GM12878 (cell line): ENCODE measurements at regions not wholly inside any gene's neighbourhood (a gene's known extent, or its start where the extent isn't known, plus 50 kb on each side); places are given as distances from the start of the nearest gene placed in this dataset.

Experiments used
- ATAC-seq: fragments of 200-7000 bp; cut with Tn5 transposase; 3 replicates; pipeline ENCODE4 v1.9.1; 2020; ENCODE audit warnings: mild to moderate bottlenecking, moderate library complexity
- BruUV-seq: library from RNA; stranded (reverse); fragments of 400-500 nt; replicated peaks from 2 replicates; lab custom pipeline; 2021; lab: Mats Ljungman, UMichigan
- CTCF ChIA-PET: fragments of 300-600 bp; sonication (Branson Sonifier 250); formaldehyde crosslinking; extraction: SDS; loops from one replicate; lab custom pipeline; 2021; ENCODE audit warnings: inconsistent platforms; lab: Yijun Ruan, JAX
- POLR2A ChIA-PET: fragments of 350-600 bp; formaldehyde crosslinking; extraction: SDS; loops from one replicate; lab custom pipeline; 2021; ENCODE audit warnings: inconsistent platforms; lab: Charles Lee
- RAD21 ChIA-PET: fragments of 300-600 bp; sonication (Branson Sonifier 250); formaldehyde crosslinking; loops from one replicate; lab custom pipeline; 2023; ENCODE audit warnings: antibody characterized with exemption; ENCODE audit not compliant: unreplicated experiment; lab: Charles Lee
- SMC1A ChIA-PET: fragments of 300-600 bp; sonication (Branson Sonifier 250); formaldehyde crosslinking; loops from one replicate; lab custom pipeline; 2023; ENCODE audit not compliant: unreplicated experiment, uncharacterized antibody; lab: Charles Lee
- DNase-seq: peaks from one replicate; pipeline ENCODE4 v3.0.0-alpha.2; 2011; ENCODE audit warnings: low read depth, low spot score
- FAIRE-seq: peaks from 3 replicates; lab custom pipeline; 2011; peaks lifted over from hg19 to GRCh38; lab: Jason Lieb, UNC
- H2AFZ ChIP-seq: 2 replicates; pipeline ENCODE4 v1.6.0; 2011; ENCODE audit warnings: low read depth, low read length, control low read depth; ENCODE audit not compliant: control insufficient read depth
- H3K27ac ChIP-seq: 2 replicates; pipeline ENCODE4 v1.5.1; 2011; ENCODE audit warnings: control low read depth; ENCODE audit not compliant: control insufficient read depth, insufficient read depth
- H3K27me3 ChIP-seq, 2 experiments: replicated peaks in 1 of 2; 2 replicates each; pipeline versions ENCODE4 v1.6.0 to v1.6.1; 2011; ENCODE audit warnings: low read length in 1 of 2; ENCODE audit not compliant: control insufficient read depth in 2 of 2, insufficient read depth in 2 of 2
- H3K36me3 ChIP-seq, 2 experiments: 2 replicates each; pipeline ENCODE4 v1.5.1; 2011; ENCODE audit warnings: low read length in 1 of 2; ENCODE audit not compliant: control insufficient read depth in 2 of 2, insufficient read depth in 2 of 2
- H3K4me1 ChIP-seq: 2 replicates; pipeline ENCODE4 v1.6.1; 2011; ENCODE audit warnings: mild to moderate bottlenecking, low read length, moderate library complexity, mixed read lengths; ENCODE audit not compliant: control insufficient read depth, insufficient read depth
- H3K4me2 ChIP-seq: 2 replicates; pipeline ENCODE4 v1.6.0; 2011; ENCODE audit warnings: control low read depth; ENCODE audit not compliant: control insufficient read depth, insufficient read depth
- H3K4me3 ChIP-seq: fragments of 200-600 bp; sonication (generic); 2 replicates; pipeline ENCODE4 v1.5.1; 2016
- H3K79me2 ChIP-seq: 2 replicates; pipeline ENCODE4 v1.6.0; 2011; ENCODE audit warnings: low read length; ENCODE audit not compliant: control insufficient read depth, insufficient read depth
- H3K9ac ChIP-seq: 2 replicates; pipeline ENCODE4 v1.8.0; 2011; ENCODE audit warnings: low read length, control low read depth, mixed read lengths; ENCODE audit not compliant: control insufficient read depth, insufficient read depth
- H3K9me3 ChIP-seq: replicated peaks from 3 replicates; pipeline ENCODE4 v1.5.1; 2011; ENCODE audit warnings: mild to moderate bottlenecking, low read length; ENCODE audit not compliant: control insufficient read depth, insufficient read depth
- H4K20me1 ChIP-seq: 2 replicates; pipeline ENCODE4 v1.6.0; 2011; ENCODE audit not compliant: control insufficient read depth, insufficient read depth
- BCLAF1 ChIP-seq: fragments of 450-650 bp; IDR thresholded peaks from 2 replicates; pipeline ENCODE4 v1.6.1; 2017; ENCODE audit warnings: antibody characterized with exemption, mild to moderate bottlenecking, moderate library complexity
- CBX3 ChIP-seq: fragments of 200-600 bp; sonication (generic); IDR thresholded peaks from 2 replicates; pipeline ENCODE4 v1.6.1; 2016; ENCODE audit warnings: low read depth, borderline replicate concordance
- CEBPB ChIP-seq, 2 experiments: fragments of 150-350 bp in 1 of 2; IDR thresholded peaks; 2 replicates each; pipeline ENCODE4 v1.6.1; 2012 to 2014; ENCODE audit warnings: low read depth in 2 of 2, low read length in 2 of 2, borderline replicate concordance in 1 of 2, inconsistent platforms in 1 of 2
- DPF2 ChIP-seq: fragments of 450-650 bp; IDR thresholded peaks from 2 replicates; pipeline ENCODE4 v1.6.1; 2017; ENCODE audit warnings: mild to moderate bottlenecking
- HDAC6 ChIP-seq: fragments of 200-600 bp; sonication (generic); IDR thresholded peaks from one replicate; pipeline ENCODE4 v1.8.0; 2017; ENCODE audit warnings: antibody characterized with exemption; ENCODE audit not compliant: unreplicated experiment
- LARP7 ChIP-seq: fragments of 450-650 bp; IDR thresholded peaks from 2 replicates; pipeline ENCODE4 v1.6.1; 2017; ENCODE audit warnings: mild to moderate bottlenecking
- NBN ChIP-seq: fragments of 450-650 bp; IDR thresholded peaks from 2 replicates; pipeline ENCODE4 v1.6.1; 2016
- SIX5 ChIP-seq: IDR thresholded peaks from 2 replicates; pipeline ENCODE4 v1.6.1; 2011; ENCODE audit warnings: mild to moderate bottlenecking, low read depth, low read length, moderate library complexity; ENCODE audit not compliant: severe bottlenecking
- SREBF1 ChIP-seq: IDR thresholded peaks from 2 replicates; pipeline ENCODE4 v1.6.1; 2012; ENCODE audit warnings: mild to moderate bottlenecking, low read length
- TBL1XR1 ChIP-seq: IDR thresholded peaks from 2 replicates; pipeline ENCODE4 v1.6.1; 2012; ENCODE audit warnings: low read depth, low read length, improper control_type of control experiment
- TCF7 ChIP-seq: IDR thresholded peaks from 2 replicates; pipeline ENCODE4 v1.6.1; 2014; ENCODE audit warnings: antibody characterized with exemption, borderline replicate concordance
- ZBED1 ChIP-seq: IDR thresholded peaks from 2 replicates; pipeline ENCODE4 v1.6.1; 2016; ENCODE audit warnings: borderline replicate concordance
- WGBS: methylation state at CpG from one replicate; pipeline ENCODE4 v1.1.6; 2016; ENCODE audit warnings: low lambda C conversion rate; ENCODE audit not compliant: insufficient replicate concordance, insufficient coverage; ENCODE audit errors: missing lambda C conversion rate; 5-methylcytosine and 5-hydroxymethylcytosine counted together
- in situ Hi-C: fragments of 300-500 bp; cut with MboI; formaldehyde crosslinking; loops from 9 replicates; pipeline ENCODE4 v1.14.3; 2018; ENCODE audit warnings: mixed read lengths
- intact Hi-C: fragments of 100-400 bp; cut with micrococcal nuclease; formaldehyde crosslinking; loops from one replicate; pipeline ENCODE4 v1.14.2; 2022; ENCODE audit not compliant: unreplicated experiment
- TF ChIP-seq, protein P1 (sequence below): IDR thresholded peaks from 2 replicates; pipeline ENCODE4 v1.6.1; 2011; ENCODE audit warnings: borderline replicate concordance, low read depth, mild to moderate bottlenecking, moderate library complexity, mixed read lengths, low read length; ENCODE audit not compliant: insufficient read depth; ENCODE audit errors: extremely low read length
- TF ChIP-seq, protein P2 (sequence below): fragments of 450-650 bp; IDR thresholded peaks from 2 replicates; pipeline ENCODE4 v1.6.1; 2018; ENCODE audit warnings: mild to moderate bottlenecking, low read depth, moderate library complexity; ENCODE audit not compliant: partially characterized antibody

DNA sequence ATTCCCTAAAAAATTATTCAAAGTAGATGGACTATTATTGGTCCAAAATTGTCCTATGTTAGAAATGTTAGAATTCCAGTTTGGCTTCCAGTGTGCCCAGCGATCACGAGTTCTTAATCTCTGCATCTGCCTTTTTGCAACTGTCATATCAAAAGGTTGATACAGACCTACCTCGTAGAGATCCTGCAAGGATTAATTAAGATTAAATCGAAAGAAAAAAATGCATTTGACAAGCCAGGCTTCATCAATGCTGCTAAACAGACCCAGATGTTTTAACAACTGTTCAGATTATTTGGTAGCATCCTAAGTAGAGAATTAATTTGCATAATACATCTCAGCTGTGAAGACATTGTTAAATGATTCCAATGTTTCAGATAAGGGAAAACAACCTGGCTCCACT is 336.5 kb downstream of the CRPPA start:
- ChIA-PET RAD21 (no interaction called here), CTCF (interaction anchor here (0.7 to 1.3 kb wide), 4 partner anchors 13 to 480 kb away, joined by 3 to 4 read pairs (median 4); no protein-coding TSS in a partner anchor), POLR2A (no interaction called here), SMC1A (no interaction called here)
- intact Hi-C loops (no loop called here), in situ Hi-C loops (loop anchor here (5.0 kb wide), 1 partner anchor 482 kb away; no protein-coding TSS in a partner anchor)
- Histone ChIP-seq H3K36me3 (no peaks in the 10 kb centered on the region), H3K9ac (no peak overlapping the region), H3K27me3 (no peaks in the 10 kb centered on the region), H3K79me2 (no peaks in the 10 kb centered on the region), H4K20me1 (no peaks in the 10 kb centered on the region), H3K9me3 (no peaks in the 10 kb centered on the region), H2AFZ (no peak overlapping the region), H3K4me1 (no peaks in the 10 kb centered on the region), H3K4me2 (no peak overlapping the region), H3K27ac (no peak overlapping the region), H3K4me3 (no peak overlapping the region)
- WGBS, result 6% methylated on average over 4 of the region's 4 CpGs
- ATAC-seq, result no peak
- TF ChIP-seq CEBPB (IDR thresholded peaks at IDR 0.05; ENCODE audit: borderline replicate concordance in 1 of 2, low read depth in 2 of 2, low read length in 2 of 2) (no peak), NBN (no peak), HDAC6 (no peak), BCLAF1 (no peak), SIX5 (no peak), TCF7 (no peak), SREBF1 (no peak), TBL1XR1 (no peak), DPF2 (no peak), LARP7 (no peak), ZBED1 (no peak), CBX3 (no peak)
- TF ChIP-seq, protein P1, sequence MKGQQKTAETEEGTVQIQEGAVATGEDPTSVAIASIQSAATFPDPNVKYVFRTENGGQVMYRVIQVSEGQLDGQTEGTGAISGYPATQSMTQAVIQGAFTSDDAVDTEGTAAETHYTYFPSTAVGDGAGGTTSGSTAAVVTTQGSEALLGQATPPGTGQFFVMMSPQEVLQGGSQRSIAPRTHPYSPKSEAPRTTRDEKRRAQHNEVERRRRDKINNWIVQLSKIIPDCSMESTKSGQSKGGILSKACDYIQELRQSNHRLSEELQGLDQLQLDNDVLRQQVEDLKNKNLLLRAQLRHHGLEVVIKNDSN, result no peak
- TF ChIP-seq, protein P2, sequence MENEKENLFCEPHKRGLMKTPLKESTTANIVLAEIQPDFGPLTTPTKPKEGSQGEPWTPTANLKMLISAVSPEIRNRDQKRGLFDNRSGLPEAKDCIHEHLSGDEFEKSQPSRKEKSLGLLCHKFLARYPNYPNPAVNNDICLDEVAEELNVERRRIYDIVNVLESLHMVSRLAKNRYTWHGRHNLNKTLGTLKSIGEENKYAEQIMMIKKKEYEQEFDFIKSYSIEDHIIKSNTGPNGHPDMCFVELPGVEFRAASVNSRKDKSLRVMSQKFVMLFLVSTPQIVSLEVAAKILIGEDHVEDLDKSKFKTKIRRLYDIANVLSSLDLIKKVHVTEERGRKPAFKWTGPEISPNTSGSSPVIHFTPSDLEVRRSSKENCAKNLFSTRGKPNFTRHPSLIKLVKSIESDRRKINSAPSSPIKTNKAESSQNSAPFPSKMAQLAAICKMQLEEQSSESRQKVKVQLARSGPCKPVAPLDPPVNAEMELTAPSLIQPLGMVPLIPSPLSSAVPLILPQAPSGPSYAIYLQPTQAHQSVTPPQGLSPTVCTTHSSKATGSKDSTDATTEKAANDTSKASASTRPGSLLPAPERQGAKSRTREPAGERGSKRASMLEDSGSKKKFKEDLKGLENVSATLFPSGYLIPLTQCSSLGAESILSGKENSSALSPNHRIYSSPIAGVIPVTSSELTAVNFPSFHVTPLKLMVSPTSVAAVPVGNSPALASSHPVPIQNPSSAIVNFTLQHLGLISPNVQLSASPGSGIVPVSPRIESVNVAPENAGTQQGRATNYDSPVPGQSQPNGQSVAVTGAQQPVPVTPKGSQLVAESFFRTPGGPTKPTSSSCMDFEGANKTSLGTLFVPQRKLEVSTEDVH, result no peak
- no peak for FAIRE-seq
- no TSS peak for BruUV-seq
- no peak for DNase-seq
